Spinal cord (tissue), 9 donors: ENCODE measurements at regions not wholly inside any gene's neighbourhood (a gene's known extent, or its start where the extent isn't known, plus 50 kb on each side); places are given as distances from the start of the nearest gene placed in this dataset.
A peak's percentile ranks its signal among the peaks of the same experiment; 100 is the strongest.

Experiments
- DNase-seq, 6 donors: peaks; one replicate each; pipeline versions ENCODE4 v3.0.0 to v3.0.0-alpha.2; 2013 to 2015; ENCODE audit warnings: low spot score in 6 of 6, low read depth in 4 of 6
- H3K27ac ChIP-seq: one replicate; pipeline ENCODE4 v1.5.1; 2013; ENCODE audit warnings: low read depth, low read length, control low read depth
- H3K27me3 ChIP-seq: one replicate; pipeline ENCODE4 v1.6.1; 2013; ENCODE audit warnings: low read length; ENCODE audit not compliant: control insufficient read depth, insufficient read depth
- H3K36me3 ChIP-seq: one replicate; pipeline ENCODE4 v1.6.1; 2013; ENCODE audit warnings: low read length; ENCODE audit not compliant: control insufficient read depth, insufficient read depth
- H3K4me1 ChIP-seq: one replicate; pipeline ENCODE4 v1.6.1; 2013; ENCODE audit warnings: low read length; ENCODE audit not compliant: control insufficient read depth, insufficient read depth
- H3K4me3 ChIP-seq: one replicate; pipeline ENCODE4 v1.5.1; 2013; ENCODE audit warnings: low read depth, low read length, control low read depth
- H3K9me3 ChIP-seq: one replicate; pipeline ENCODE4 v1.6.1; 2013; ENCODE audit warnings: low read length; ENCODE audit not compliant: control insufficient read depth, insufficient read depth
- WGBS: methylation state at CpG from one replicate; pipeline ENCODE4 v1.1.5; 2013; ENCODE audit warnings: missing lambda C conversion rate; ENCODE audit not compliant: insufficient coverage; 5-methylcytosine and 5-hydroxymethylcytosine counted together
- donor health status: healthy.

GRCh38 chr2:222043897-222044296 is 254.9 kb downstream of the PAX3 start:
- Histone ChIP-seq H3K9me3 (no peaks in the 10 kb centered on the region), H3K27ac (no peak overlapping the region), H3K27me3 (no peaks in the 10 kb centered on the region), H3K36me3 (no peaks in the 10 kb centered on the region), H3K4me3 (no peak overlapping the region), H3K4me1 (no peaks in the 10 kb centered on the region)
- 60% methylated on average over 1 of the region's 4 CpGs for WGBS
- no peak for DNase-seq

- H3K36me3 ChIP-seq, result no peaks in the 10 kb centered on the region
- H3K27me3 ChIP-seq, result no peaks in the 10 kb centered on the region
- no peak overlapping the region for H3K27ac ChIP-seq
- DNase-seq, result no peak
- WGBS, result no CpG with 5 or more reads among the region's 4 CpGs
- H3K4me3 ChIP-seq, result no peak overlapping the region
- no peaks in the 10 kb centered on the region for H3K4me1 ChIP-seq
- no peaks in the 10 kb centered on the region for H3K9me3 ChIP-seq
Measured at GRCh38 chr2:222042666-222043065, 256.1 kb downstream of the PAX3 start.

GRCh38 chr2:222040333-222040732 is 258.5 kb downstream of the PAX3 start:
- Histone ChIP-seq H3K27me3 (no peaks in the 10 kb centered on the region), H3K36me3 (no peaks in the 10 kb centered on the region), H3K4me1 (no peaks in the 10 kb centered on the region), H3K4me3 (no peak overlapping the region), H3K27ac (no peak overlapping the region), H3K9me3 (no peaks in the 10 kb centered on the region)
- no CpG with 5 or more reads among the region's 2 CpGs for WGBS
- DNase-seq, result no peak

GRCh38 chr2:222039821-222040220 is 259.0 kb downstream of the PAX3 start:
- no peaks in the 10 kb centered on the region for H3K9me3 ChIP-seq
- H3K4me3 ChIP-seq, result no peak overlapping the region
- WGBS, result 63% methylated on average over 3 of the region's 3 CpGs
- no peaks in the 10 kb centered on the region for H3K27me3 ChIP-seq
- H3K36me3 ChIP-seq, result no peaks in the 10 kb centered on the region
- H3K4me1 ChIP-seq, result no peaks in the 10 kb centered on the region
- DNase-seq, result no peak
- no peak overlapping the region for H3K27ac ChIP-seq

- Histone ChIP-seq H3K4me1 (no peaks in the 10 kb centered on the region), H3K36me3 (no peaks in the 10 kb centered on the region), H3K27ac (no peak overlapping the region), H3K27me3 (no peaks in the 10 kb centered on the region), H3K9me3 (no peaks in the 10 kb centered on the region), H3K4me3 (no peak overlapping the region)
- peak in 2 of 6 donors; percentile 65 to 75 for DNase-seq
- 20% methylated on average over 1 of the region's 4 CpGs for WGBS
Measured at GRCh38 chr2:222038067-222038802, 260.6 kb downstream of the PAX3 start.

- DNase-seq, result no peak
- Histone ChIP-seq H3K4me3 (no peak overlapping the region), H3K27me3 (no peaks in the 10 kb centered on the region), H3K9me3 (no peaks in the 10 kb centered on the region), H3K4me1 (no peaks in the 10 kb centered on the region), H3K36me3 (no peaks in the 10 kb centered on the region), H3K27ac (no peak overlapping the region)
- 83% methylated on average over 2 of the region's 3 CpGs for WGBS
Measured at GRCh38 chr2:222037211-222037610, 261.6 kb downstream of the PAX3 start.

- WGBS, result 100% methylated on average over 1 of the region's 3 CpGs
- Histone ChIP-seq H3K4me3 (no peak overlapping the region), H3K27ac (no peak overlapping the region), H3K27me3 (no peaks in the 10 kb centered on the region), H3K9me3 (no peaks in the 10 kb centered on the region), H3K36me3 (no peaks in the 10 kb centered on the region), H3K4me1 (no peaks in the 10 kb centered on the region)
- no peak for DNase-seq
Measured at GRCh38 chr2:222034058-222034457, 264.7 kb downstream of the PAX3 start.

GRCh38 chr2:222033541-222033940 is 265.3 kb downstream of the PAX3 start:
- no peak overlapping the region for H3K27ac ChIP-seq

GRCh38 chr2:222025881-222026271 is 272.9 kb downstream of the PAX3 start:
- peak in 2 of 6 donors; percentile 54 to 69 for DNase-seq
- H3K27ac ChIP-seq, result peak overlapping the region; percentile 6

More at GRCh38 chr2:222033541-222033940, 265.3 kb downstream of the PAX3 start:
- no peaks in the 10 kb centered on the region for H3K36me3 ChIP-seq
- H3K4me3 ChIP-seq, result no peak overlapping the region
- H3K27me3 ChIP-seq, result no peaks in the 10 kb centered on the region
- H3K9me3 ChIP-seq, result no peaks in the 10 kb centered on the region
- H3K4me1 ChIP-seq, result no peaks in the 10 kb centered on the region
- DNase-seq, result no peak
- 100% methylated on average over 1 of the region's 2 CpGs for WGBS

More at GRCh38 chr2:222025881-222026271, 272.9 kb downstream of the PAX3 start:
- Histone ChIP-seq H3K9me3 (no peaks in the 10 kb centered on the region), H3K4me1 (no peaks in the 10 kb centered on the region), H3K27me3 (peaks cover 6% of the 10 kb centered on the region), H3K4me3 (no peak overlapping the region), H3K36me3 (no peaks in the 10 kb centered on the region)
- WGBS, result 29% methylated on average over 1 of the region's 3 CpGs
